ENCODE measurements at regions not wholly inside any gene's neighbourhood (a gene's known extent, or its start where the extent isn't known, plus 50 kb on each side); places are given as distances from the start of the nearest gene placed in this dataset.

DNA sequence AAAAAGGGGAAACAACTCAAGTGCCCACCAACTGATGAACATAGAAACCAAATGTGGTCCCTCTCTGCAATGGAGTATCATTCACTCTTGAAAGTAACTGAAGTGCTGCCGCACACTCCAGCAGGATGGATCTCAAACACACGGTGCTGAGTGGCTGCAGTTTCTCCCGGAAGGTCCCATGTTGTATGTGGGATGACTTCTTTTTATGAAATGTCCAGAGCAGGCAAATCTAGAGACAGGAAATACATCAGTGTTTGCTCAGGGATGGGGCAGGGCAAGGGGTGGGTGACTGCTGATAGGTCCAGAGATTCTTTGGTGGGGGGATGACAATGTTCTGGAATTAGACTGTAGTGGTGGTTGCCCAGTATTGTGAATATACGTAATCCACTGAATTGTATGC lies 89.9 kb upstream of the ADAMTS2 start:
- TF ChIP-seq EZH2 (IDR thresholded peaks at IDR 0.05; ENCODE audit: borderline replicate concordance, low read length) = no peak
- TF ChIP-seq, protein P1, sequence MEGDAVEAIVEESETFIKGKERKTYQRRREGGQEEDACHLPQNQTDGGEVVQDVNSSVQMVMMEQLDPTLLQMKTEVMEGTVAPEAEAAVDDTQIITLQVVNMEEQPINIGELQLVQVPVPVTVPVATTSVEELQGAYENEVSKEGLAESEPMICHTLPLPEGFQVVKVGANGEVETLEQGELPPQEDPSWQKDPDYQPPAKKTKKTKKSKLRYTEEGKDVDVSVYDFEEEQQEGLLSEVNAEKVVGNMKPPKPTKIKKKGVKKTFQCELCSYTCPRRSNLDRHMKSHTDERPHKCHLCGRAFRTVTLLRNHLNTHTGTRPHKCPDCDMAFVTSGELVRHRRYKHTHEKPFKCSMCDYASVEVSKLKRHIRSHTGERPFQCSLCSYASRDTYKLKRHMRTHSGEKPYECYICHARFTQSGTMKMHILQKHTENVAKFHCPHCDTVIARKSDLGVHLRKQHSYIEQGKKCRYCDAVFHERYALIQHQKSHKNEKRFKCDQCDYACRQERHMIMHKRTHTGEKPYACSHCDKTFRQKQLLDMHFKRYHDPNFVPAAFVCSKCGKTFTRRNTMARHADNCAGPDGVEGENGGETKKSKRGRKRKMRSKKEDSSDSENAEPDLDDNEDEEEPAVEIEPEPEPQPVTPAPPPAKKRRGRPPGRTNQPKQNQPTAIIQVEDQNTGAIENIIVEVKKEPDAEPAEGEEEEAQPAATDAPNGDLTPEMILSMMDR (conservative IDR thresholded peaks at IDR 0.05 in 1 of 2, IDR thresholded peaks at IDR 0.05 in 1 of 2; ENCODE audit: extremely low read depth in 1 of 2, insufficient read depth in 1 of 2, low read depth in 1 of 2, low read length in 2 of 2) = no peak

Data from mammary epithelial cell (primary cell).